Nephron (organoid): ENCODE measurements at regions not wholly inside any gene's neighbourhood (a gene's known extent, or its start where the extent isn't known, plus 50 kb on each side); places are given as distances from the start of the nearest gene placed in this dataset.
A peak's percentile ranks its signal among the peaks of the same experiment; 100 is the strongest.

ENCODE experiments used
- H3K27ac Mint-ChIP-seq, 3 experiments: 2 replicates each; pipeline ENCODE4 v1.8.0; 2020; ENCODE audit warnings: mixed read lengths in 3 of 3, mild to moderate bottlenecking in 2 of 3, moderate library complexity in 1 of 3
- H3K27me3 Mint-ChIP-seq: 2 replicates; pipeline ENCODE4 v1.8.0; 2021; ENCODE audit warnings: low read depth, mild to moderate bottlenecking, moderate library complexity, mixed read lengths
- H3K36me3 Mint-ChIP-seq: 2 replicates; pipeline ENCODE4 v1.8.0; 2020; ENCODE audit warnings: low read depth, mixed read lengths
- H3K4me1 Mint-ChIP-seq: 2 replicates; pipeline ENCODE4 v1.8.0; 2020; ENCODE audit warnings: mixed read lengths
- H3K4me3 Mint-ChIP-seq, 3 experiments: 2 replicates each; pipeline ENCODE4 v1.8.0; 2020; ENCODE audit warnings: mild to moderate bottlenecking in 3 of 3, mixed read lengths in 3 of 3, moderate library complexity in 2 of 3
- H3K9me3 Mint-ChIP-seq: 2 replicates; pipeline ENCODE4 v1.8.0; 2020; ENCODE audit warnings: mixed read lengths
- TF ChIP-seq, protein P1 (sequence below), 3 experiments: fragments of 200-600 bp; sonication (generic); IDR thresholded peaks; one replicate each; pipeline ENCODE4 v1.5.0; 2021; ENCODE audit warnings: antibody characterized with exemption in 3 of 3; ENCODE audit not compliant: unreplicated experiment in 3 of 3

DNA sequence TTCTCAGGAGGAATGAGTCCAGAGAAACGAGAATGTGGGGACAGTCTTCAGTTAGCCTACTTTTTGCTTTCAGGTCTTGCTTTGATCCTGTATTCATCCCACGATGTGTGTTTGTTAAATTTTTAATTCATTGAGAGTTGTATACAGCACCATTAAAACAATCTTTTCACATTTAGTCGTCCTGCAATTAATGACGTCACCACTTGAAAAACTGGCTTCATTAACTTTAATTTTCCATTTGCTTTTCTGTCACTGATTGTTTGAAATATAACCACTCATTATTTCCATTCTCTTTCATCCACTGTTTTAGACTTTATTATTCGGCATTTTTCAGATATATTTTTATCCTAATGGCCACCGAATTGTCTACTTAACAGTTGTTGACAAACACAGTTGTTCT lies 146.9 kb downstream of the TFEC start:
- Mint-ChIP-seq H3K9me3 (peaks cover 5% of the 10 kb centered on the region), H3K4me3 (no peak overlapping the region), H3K27ac (no peak overlapping the region), H3K4me1 (no peaks in the 10 kb centered on the region), H3K36me3 (no peaks in the 10 kb centered on the region), H3K27me3 (no peaks in the 10 kb centered on the region)
- TF ChIP-seq, protein P1, sequence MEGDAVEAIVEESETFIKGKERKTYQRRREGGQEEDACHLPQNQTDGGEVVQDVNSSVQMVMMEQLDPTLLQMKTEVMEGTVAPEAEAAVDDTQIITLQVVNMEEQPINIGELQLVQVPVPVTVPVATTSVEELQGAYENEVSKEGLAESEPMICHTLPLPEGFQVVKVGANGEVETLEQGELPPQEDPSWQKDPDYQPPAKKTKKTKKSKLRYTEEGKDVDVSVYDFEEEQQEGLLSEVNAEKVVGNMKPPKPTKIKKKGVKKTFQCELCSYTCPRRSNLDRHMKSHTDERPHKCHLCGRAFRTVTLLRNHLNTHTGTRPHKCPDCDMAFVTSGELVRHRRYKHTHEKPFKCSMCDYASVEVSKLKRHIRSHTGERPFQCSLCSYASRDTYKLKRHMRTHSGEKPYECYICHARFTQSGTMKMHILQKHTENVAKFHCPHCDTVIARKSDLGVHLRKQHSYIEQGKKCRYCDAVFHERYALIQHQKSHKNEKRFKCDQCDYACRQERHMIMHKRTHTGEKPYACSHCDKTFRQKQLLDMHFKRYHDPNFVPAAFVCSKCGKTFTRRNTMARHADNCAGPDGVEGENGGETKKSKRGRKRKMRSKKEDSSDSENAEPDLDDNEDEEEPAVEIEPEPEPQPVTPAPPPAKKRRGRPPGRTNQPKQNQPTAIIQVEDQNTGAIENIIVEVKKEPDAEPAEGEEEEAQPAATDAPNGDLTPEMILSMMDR (IDR thresholded peaks at IDR 0.05; ENCODE audit: unreplicated experiment in 3 of 3), result no peak

DNA sequence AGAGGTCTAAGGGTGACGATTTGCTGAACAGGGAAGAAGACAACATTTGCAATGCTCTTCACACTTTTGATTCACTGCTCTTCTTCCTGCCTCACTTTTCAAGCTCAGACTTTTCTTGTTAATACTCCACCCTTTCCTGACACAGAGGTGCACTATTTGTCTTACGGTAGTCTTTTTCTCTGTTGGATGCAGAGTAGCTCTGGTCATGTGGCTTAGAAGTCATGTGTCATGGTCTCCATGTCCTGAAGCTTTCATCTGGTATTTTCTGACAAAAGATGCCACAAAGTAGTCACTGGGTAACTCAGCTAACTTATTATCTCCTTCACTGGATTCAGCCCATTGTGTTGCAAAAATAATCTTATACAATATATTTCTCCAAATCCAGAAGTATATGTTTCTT lies 149.1 kb downstream of the TFEC start:
- no peaks in the 10 kb centered on the region for H3K36me3 Mint-ChIP-seq
- H3K27me3 Mint-ChIP-seq, result no peaks in the 10 kb centered on the region
- H3K4me3 Mint-ChIP-seq, result no peak overlapping the region
- H3K4me1 Mint-ChIP-seq, result no peaks in the 10 kb centered on the region
- TF ChIP-seq, protein P1 (IDR thresholded peaks at IDR 0.05; ENCODE audit: unreplicated experiment in 3 of 3), result no peak
- no peak overlapping the region for H3K27ac Mint-ChIP-seq
- no peaks in the 10 kb centered on the region for H3K9me3 Mint-ChIP-seq

DNA sequence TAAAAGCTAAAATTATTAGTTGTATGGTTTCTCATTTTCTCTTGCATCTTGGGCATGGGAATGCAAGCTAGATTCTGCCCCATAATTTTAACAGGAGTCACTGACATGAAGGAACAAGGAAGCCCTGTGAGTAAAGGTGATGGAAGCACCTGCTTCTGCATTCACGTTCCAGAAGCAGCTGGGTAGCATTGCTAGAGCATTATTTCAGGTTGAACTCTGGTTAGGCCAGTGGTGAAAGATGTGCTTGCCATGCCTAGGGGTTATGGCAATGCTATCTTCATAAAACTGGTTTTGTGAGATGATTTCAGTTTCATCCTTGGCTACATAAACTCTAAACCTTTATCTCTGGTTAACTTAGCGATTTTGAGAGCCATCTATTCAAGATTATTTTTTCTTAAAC lies 151.4 kb downstream of the TFEC start:
- H3K9me3 Mint-ChIP-seq, result no peaks in the 10 kb centered on the region
- no peaks in the 10 kb centered on the region for H3K4me1 Mint-ChIP-seq
- TF ChIP-seq, protein P1 (IDR thresholded peaks at IDR 0.05; ENCODE audit: unreplicated experiment in 3 of 3), result no peak
- H3K36me3 Mint-ChIP-seq, result no peaks in the 10 kb centered on the region
- no peaks in the 10 kb centered on the region for H3K27me3 Mint-ChIP-seq
- no peak overlapping the region for H3K4me3 Mint-ChIP-seq
- H3K27ac Mint-ChIP-seq, result peak overlapping the region in 1 of 3 experiments; percentile 46

DNA sequence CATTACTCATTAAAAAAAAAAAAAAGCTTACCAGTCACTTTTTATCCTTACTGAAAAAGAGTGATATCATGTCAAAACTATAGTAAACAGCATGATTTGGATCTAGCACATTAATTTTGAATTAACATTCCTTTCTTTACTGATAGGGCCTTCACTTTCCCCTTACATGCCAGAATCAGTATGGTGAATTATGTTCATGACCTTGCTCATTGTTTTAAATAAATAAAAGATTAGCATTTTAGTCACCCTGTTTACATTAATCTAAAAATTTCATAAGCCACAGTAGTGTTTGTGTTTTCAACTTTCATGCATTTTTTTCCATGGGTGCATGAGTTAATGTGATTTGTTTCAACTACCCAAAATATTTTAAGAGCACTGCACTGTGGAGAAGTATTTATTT lies 160.8 kb downstream of the TFEC start:
- H3K36me3 Mint-ChIP-seq, result no peaks in the 10 kb centered on the region
- TF ChIP-seq, protein P1 (IDR thresholded peaks at IDR 0.05; ENCODE audit: unreplicated experiment in 3 of 3), result no peak

DNA sequence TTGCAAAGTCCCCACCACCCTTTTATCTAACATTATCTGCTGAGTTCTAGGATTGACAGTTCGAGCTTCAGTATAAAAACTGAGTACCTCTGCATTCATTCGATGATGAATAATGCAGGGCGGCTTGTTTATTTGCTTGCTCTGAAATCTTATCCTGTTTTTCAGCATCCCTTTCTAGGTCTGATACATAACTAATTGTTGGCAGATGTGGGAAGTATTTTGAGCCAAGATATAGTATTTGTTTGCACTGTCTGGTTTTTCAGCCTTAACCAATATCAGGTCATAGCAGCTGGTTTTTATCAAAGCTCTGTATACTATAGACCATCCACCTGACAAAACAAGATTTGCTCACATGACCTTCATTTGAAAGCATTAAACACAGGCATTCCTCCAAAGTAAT lies 161.4 kb downstream of the TFEC start:
- Mint-ChIP-seq H3K9me3 (no peaks in the 10 kb centered on the region), H3K27ac (no peak overlapping the region), H3K36me3 (no peaks in the 10 kb centered on the region), H3K27me3 (no peaks in the 10 kb centered on the region), H3K4me1 (peaks cover 18% of the 10 kb centered on the region), H3K4me3 (no peak overlapping the region)
- TF ChIP-seq, protein P1 (IDR thresholded peaks at IDR 0.05; ENCODE audit: unreplicated experiment in 3 of 3), result no peak

More for the DNA sequence above, 160.8 kb downstream of the TFEC start:
- H3K9me3 Mint-ChIP-seq, result no peaks in the 10 kb centered on the region
- no peaks in the 10 kb centered on the region for H3K27me3 Mint-ChIP-seq
- H3K4me1 Mint-ChIP-seq, result peaks cover 18% of the 10 kb centered on the region
- no peak overlapping the region for H3K27ac Mint-ChIP-seq
- H3K4me3 Mint-ChIP-seq, result no peak overlapping the region

DNA sequence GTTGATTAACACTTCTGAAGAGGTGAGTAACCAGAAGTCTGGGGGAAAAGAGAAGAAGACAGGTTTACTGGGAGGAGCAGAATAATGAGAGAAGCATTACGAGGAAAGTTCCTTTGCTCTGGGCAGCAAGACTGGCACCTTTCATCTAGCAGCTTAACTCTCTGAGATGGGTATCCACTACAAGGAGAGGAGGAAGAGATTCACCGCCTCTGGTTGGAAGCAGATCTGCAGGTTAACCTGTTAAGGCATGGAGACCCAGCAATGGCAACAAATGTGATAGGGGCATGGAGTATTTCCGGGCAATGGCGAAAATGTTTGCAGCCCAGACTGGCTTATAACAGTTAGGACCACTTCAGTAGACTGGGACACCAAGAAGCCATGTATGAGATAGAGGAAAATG lies 162.2 kb downstream of the TFEC start:
- TF ChIP-seq, protein P1 (IDR thresholded peaks at IDR 0.05; ENCODE audit: unreplicated experiment in 3 of 3), result no peak
- Mint-ChIP-seq H3K4me3 (no peak overlapping the region), H3K4me1 (peaks cover 18% of the 10 kb centered on the region), H3K27me3 (no peaks in the 10 kb centered on the region), H3K27ac (no peak overlapping the region), H3K36me3 (no peaks in the 10 kb centered on the region), H3K9me3 (no peaks in the 10 kb centered on the region)
